ENCODE measurements at regions not wholly inside any gene's neighbourhood (a gene's known extent, or its start where the extent isn't known, plus 50 kb on each side); places are given as distances from the start of the nearest gene placed in this dataset.

GRCh38 chr2:71857636-71858035 is 290.0 kb downstream of the CYP26B1 start:
- ChIA-PET POLR2A (ENCODE audit: partially characterized antibody) (no interaction called here), CTCF (ENCODE audit: partially characterized antibody) (interaction anchor here (0.7 to 1.8 kb wide), 3 partner anchors 10 to 309 kb away, joined by 3 to 4 read pairs (median 4); no protein-coding TSS in a partner anchor)
- Histone ChIP-seq H3K14ac (ENCODE audit: insufficient read length) (no peak overlapping the region), H3K27me3 (replicated peaks in 1 of 4; ENCODE audit: control insufficient read depth in 3 of 4, extremely low read depth in 1 of 4, insufficient read depth in 3 of 4, low read length in 3 of 4) (no peaks in the 10 kb centered on the region), H3K79me1 (ENCODE audit: low read depth, low read length) (no peaks in the 10 kb centered on the region), H3K23me2 (ENCODE audit: low read depth, low read length) (peaks cover 2% of the 10 kb centered on the region; the same call in 1 of the 2 replicates), H3K79me2 (ENCODE audit: control insufficient read depth in 1 of 2, insufficient read depth in 2 of 2, low read length in 2 of 2) (no peaks in the 10 kb centered on the region), H4K5ac (ENCODE audit: insufficient read length, low read depth, low read length) (no peak overlapping the region), H2BK5ac (ENCODE audit: low read depth, low read length) (no peak overlapping the region), H3K9ac (replicated peaks in 1 of 4; ENCODE audit: extremely low read depth in 1 of 4, low read depth in 3 of 4, low read length in 3 of 4) (no peak overlapping the region), H3K56ac (replicated peaks; ENCODE audit: insufficient read length, low read depth, low read length) (no peak overlapping the region), H4K91ac (replicated peaks; ENCODE audit: insufficient read length, low read length) (no peak overlapping the region), H3K4me1 (replicated peaks in 1 of 4; ENCODE audit: control insufficient read depth in 3 of 4, insufficient read depth in 4 of 4, low read length in 3 of 4) (no peaks in the 10 kb centered on the region), H3K18ac (ENCODE audit: extremely low read depth, low read length) (no peak overlapping the region), H2BK120ac (replicated peaks; ENCODE audit: low read depth, low read length) (no peak overlapping the region), H2BK12ac (ENCODE audit: low read depth, low read length) (no peak overlapping the region), H2BK20ac (ENCODE audit: low read length) (no peak overlapping the region), H2AK5ac (ENCODE audit: low read depth, low read length) (no peak overlapping the region), H2BK15ac (ENCODE audit: low read length) (no peak overlapping the region), H3K27ac (ENCODE audit: low read depth, low read length) (no peak overlapping the region), H3K4ac (replicated peaks; ENCODE audit: insufficient read length, low read depth, low read length) (no peak overlapping the region), H3K4me2 (ENCODE audit: insufficient read depth in 1 of 2, low read depth in 2 of 2, low read length in 2 of 2) (no peak overlapping the region), H3K4me3 (ENCODE audit: extremely low read depth in 1 of 4, insufficient read depth in 2 of 4, low read depth in 3 of 4, low read length in 4 of 4) (no peak overlapping the region), H4K20me1 (replicated peaks in 1 of 2; ENCODE audit: control insufficient read depth in 1 of 2, insufficient read depth in 2 of 2, low read length in 2 of 2) (no peaks in the 10 kb centered on the region), H3K23ac (ENCODE audit: insufficient read length) (no peak overlapping the region), H2AFZ (ENCODE audit: low read length) (no peak overlapping the region), H4K8ac (ENCODE audit: extremely low read depth, insufficient read depth, low read length) (no peak overlapping the region), H3K36me3 (ENCODE audit: control insufficient read depth in 2 of 4, insufficient read depth in 4 of 4, low read length in 3 of 4) (no peaks in the 10 kb centered on the region), H3K9me3 (ENCODE audit: insufficient read depth in 2 of 2, low read depth in 1 of 2, low read length in 1 of 2) (no peaks in the 10 kb centered on the region)
- WGBS, 2 experiments (ENCODE audit: extremely low coverage in 1 of 2, insufficient coverage in 1 of 2, insufficient read length in 1 of 2, insufficient replicate concordance in 2 of 2, low coverage in 1 of 2, low lambda C conversion rate in 2 of 2, missing lambda C conversion rate in 1 of 2): 89% methylated on average over 5 of the region's 6 CpGs; no CpG with 5 or more reads in 1 of the 2 experiments
- no peak for FAIRE-seq
- TF ChIP-seq NRF1 (IDR thresholded peaks at IDR 0.05; ENCODE audit: low read depth, low read length) (no peak), RFX5 (IDR thresholded peaks at IDR 0.05; ENCODE audit: borderline replicate concordance, low read depth, low read length) (no peak)
- no peak for DNase-seq (ENCODE audit: low read depth in 1 of 2, low spot score in 2 of 2)
